Smooth muscle cell (in vitro differentiated cells): ENCODE measurements at regions not wholly inside any gene's neighbourhood (a gene's known extent, or its start where the extent isn't known, plus 50 kb on each side); places are given as distances from the start of the nearest gene placed in this dataset.

Source experiments
- DNase-seq: peaks from one replicate; lab custom pipeline; 2025; ENCODE audit not compliant: unreplicated experiment; lab: John Stamatoyannopoulos, UW
- H2AFZ ChIP-seq: fragments of 200-600 bp; sonication (generic); 2 replicates; pipeline ENCODE4 v1.6.0; 2016; ENCODE audit warnings: antibody characterized with exemption, low read depth, mild to moderate bottlenecking
- H3F3A ChIP-seq: fragments of 200-600 bp; sonication (generic); 2 replicates; pipeline ENCODE4 v1.6.0; 2017; ENCODE audit warnings: antibody characterized with exemption, low read depth
- H3K27ac ChIP-seq: fragments of 200-600 bp; sonication (generic); 2 replicates; pipeline ENCODE4 v1.5.1; 2016; ENCODE audit warnings: low read depth, mild to moderate bottlenecking
- H3K27me3 ChIP-seq: fragments of 200-600 bp; sonication (generic); 2 replicates; pipeline ENCODE4 v1.6.1; 2016; ENCODE audit warnings: low read depth, mild to moderate bottlenecking
- H3K36me3 ChIP-seq: fragments of 200-600 bp; sonication (generic); 2 replicates; pipeline ENCODE4 v1.5.1; 2016; ENCODE audit warnings: low read depth
- H3K4me1 ChIP-seq: fragments of 200-600 bp; sonication (generic); 2 replicates; pipeline ENCODE4 v1.5.1; 2016; ENCODE audit warnings: low read depth
- H3K4me2 ChIP-seq: fragments of 200-600 bp; sonication (generic); 2 replicates; pipeline ENCODE4 v1.6.0; 2016; ENCODE audit warnings: mild to moderate bottlenecking
- H3K4me3 ChIP-seq: fragments of 200-600 bp; sonication (generic); 2 replicates; pipeline ENCODE4 v1.5.1; 2016; ENCODE audit warnings: mild to moderate bottlenecking
- H3K79me2 ChIP-seq: fragments of 200-600 bp; sonication (generic); 2 replicates; pipeline ENCODE4 v1.6.0; 2016; ENCODE audit warnings: low read depth, mild to moderate bottlenecking
- H3K9ac ChIP-seq: fragments of 200-600 bp; sonication (generic); 2 replicates; pipeline ENCODE4 v1.6.0; 2016; ENCODE audit warnings: low read depth
- H3K9me3 ChIP-seq: fragments of 200-600 bp; sonication (generic); replicated peaks from 2 replicates; pipeline ENCODE4 v1.5.1; 2016; ENCODE audit warnings: low read depth
- H4K20me1 ChIP-seq: fragments of 200-600 bp; sonication (generic); 2 replicates; pipeline ENCODE4 v1.6.0; 2016; ENCODE audit warnings: low read depth
- CTCF ChIP-seq: fragments of 200-600 bp; sonication (generic); IDR thresholded peaks from 2 replicates; pipeline ENCODE4 v1.5.1; 2017; ENCODE audit warnings: borderline replicate concordance, mild to moderate bottlenecking, antibody characterized with exemption; ENCODE audit not compliant: insufficient read depth, poor library complexity, severe bottlenecking
- WGBS: methylation state at CpG from one replicate; pipeline ENCODE4 v1.1.7; 2016; ENCODE audit warnings: low lambda C conversion rate; 5-methylcytosine and 5-hydroxymethylcytosine counted together

DNA sequence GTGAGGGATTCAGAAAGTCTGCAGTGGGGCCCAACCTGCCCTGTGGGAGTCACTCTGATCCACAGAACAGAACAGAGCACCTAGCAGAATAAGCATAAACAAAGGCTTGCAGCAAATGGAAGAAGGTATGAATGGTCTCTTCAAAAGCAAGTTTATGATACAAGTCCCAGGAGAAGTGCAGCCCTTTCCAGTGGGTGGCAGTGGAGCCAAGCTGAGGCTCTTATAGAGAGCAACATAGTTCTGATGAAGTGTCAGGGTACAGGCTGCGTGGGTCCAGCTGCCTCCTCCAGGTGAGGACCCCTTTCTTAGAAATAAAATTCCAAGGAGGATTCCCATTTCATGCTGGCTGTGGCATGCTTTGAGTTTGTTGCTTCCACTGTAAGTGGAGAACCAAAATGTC, 88.8 kb upstream of the PAK3 start:
- peaks cover 8% of the 10 kb centered on the region for H3K4me1 ChIP-seq
- H3K4me3 ChIP-seq = no peak overlapping the region
- WGBS = 63% methylated on average over 1 of the region's 1 CpG
- H4K20me1 ChIP-seq = no peaks in the 10 kb centered on the region
- no peak overlapping the region for H3K27ac ChIP-seq
- no peaks in the 10 kb centered on the region for H3F3A ChIP-seq
- no peaks in the 10 kb centered on the region for H3K79me2 ChIP-seq
- no peak for TF ChIP-seq CTCF
- no peak overlapping the region for H2AFZ ChIP-seq
- H3K9ac ChIP-seq = no peak overlapping the region
- H3K36me3 ChIP-seq = no peaks in the 10 kb centered on the region
- H3K27me3 ChIP-seq = peaks cover 5% of the 10 kb centered on the region
- H3K9me3 ChIP-seq = no peaks in the 10 kb centered on the region
- H3K4me2 ChIP-seq = no peak overlapping the region
- no peak for DNase-seq

- H3K9ac ChIP-seq = no peak overlapping the region
- no peaks in the 10 kb centered on the region for H3F3A ChIP-seq
- no peak overlapping the region for H3K4me2 ChIP-seq
- H3K79me2 ChIP-seq = no peaks in the 10 kb centered on the region
- no peak for DNase-seq
- H4K20me1 ChIP-seq = no peaks in the 10 kb centered on the region
- no peak overlapping the region for H3K4me3 ChIP-seq
- no peak for TF ChIP-seq CTCF
- WGBS = 85% methylated on average over 2 of the region's 2 CpGs
- H3K27ac ChIP-seq = no peak overlapping the region
- H3K36me3 ChIP-seq = no peaks in the 10 kb centered on the region
- H3K9me3 ChIP-seq = no peaks in the 10 kb centered on the region
- H2AFZ ChIP-seq = no peak overlapping the region
- peaks cover 8% of the 10 kb centered on the region for H3K4me1 ChIP-seq
- H3K27me3 ChIP-seq = peaks cover 5% of the 10 kb centered on the region
Observed at GRCh38 chrX:111006116-111006515, 89.9 kb upstream of the PAK3 start.

- no peak overlapping the region for H3K4me2 ChIP-seq
- no peak for DNase-seq
- H3F3A ChIP-seq = no peaks in the 10 kb centered on the region
- H2AFZ ChIP-seq = no peak overlapping the region
- no peaks in the 10 kb centered on the region for H3K36me3 ChIP-seq
- no peak overlapping the region for H3K4me3 ChIP-seq
- no peak overlapping the region for H3K9ac ChIP-seq
- no peak for TF ChIP-seq CTCF
- H3K27ac ChIP-seq = no peak overlapping the region
- H3K27me3 ChIP-seq = no peaks in the 10 kb centered on the region
- no peaks in the 10 kb centered on the region for H3K79me2 ChIP-seq
- H3K9me3 ChIP-seq = no peaks in the 10 kb centered on the region
- H3K4me1 ChIP-seq = peaks cover 8% of the 10 kb centered on the region
- WGBS = 73% methylated on average over 4 of the region's 4 CpGs
- H4K20me1 ChIP-seq = no peaks in the 10 kb centered on the region
Observed at GRCh38 chrX:111005166-111005565, 90.8 kb upstream of the PAK3 start.

GRCh38 chrX:111003118-111003517, 92.9 kb upstream of the PAK3 start:
- no peak overlapping the region for H2AFZ ChIP-seq
- H3K4me2 ChIP-seq = no peak overlapping the region
- no peak for TF ChIP-seq CTCF
- H3K36me3 ChIP-seq = no peaks in the 10 kb centered on the region
- H3K9me3 ChIP-seq = no peaks in the 10 kb centered on the region
- DNase-seq = no peak
- no peak overlapping the region for H3K9ac ChIP-seq
- no peaks in the 10 kb centered on the region for H3K79me2 ChIP-seq
- H3K4me3 ChIP-seq = no peak overlapping the region
- H3K27me3 ChIP-seq = no peaks in the 10 kb centered on the region
- H4K20me1 ChIP-seq = no peaks in the 10 kb centered on the region
- H3F3A ChIP-seq = no peaks in the 10 kb centered on the region
- H3K27ac ChIP-seq = no peak overlapping the region
- WGBS = 81% methylated on average over 4 of the region's 4 CpGs
- peaks cover 8% of the 10 kb centered on the region for H3K4me1 ChIP-seq
